Ammon's horn (tissue), 1 donor: ENCODE measurements at regions not wholly inside any gene's neighbourhood (a gene's known extent, or its start where the extent isn't known, plus 50 kb on each side); places are given as distances from the start of the nearest gene placed in this dataset.
"Not testable (repeated sequence)": the region's sequence is repeated elsewhere in the genome, so short reads cannot be mapped to it uniquely, and the experiment has no call there.

ENCODE experiments used
- DNase-seq: peaks from one replicate; pipeline ENCODE4 v3.0.0-alpha.2; 2016; ENCODE audit warnings: low spot score

GRCh38 chr9:2354856-2355696 is 266.5 kb upstream of the VLDLR start:
- DNase-seq: no peak

GRCh38 chr9:2355697-2355983 is 265.9 kb upstream of the VLDLR start:
- DNase-seq: no peak

GRCh38 chr9:2356041-2356790 is 265.4 kb upstream of the VLDLR start:
- no peak for DNase-seq

- no peak for DNase-seq
Observed at GRCh38 chr9:2359891-2360471, 261.6 kb upstream of the VLDLR start.

DNA sequence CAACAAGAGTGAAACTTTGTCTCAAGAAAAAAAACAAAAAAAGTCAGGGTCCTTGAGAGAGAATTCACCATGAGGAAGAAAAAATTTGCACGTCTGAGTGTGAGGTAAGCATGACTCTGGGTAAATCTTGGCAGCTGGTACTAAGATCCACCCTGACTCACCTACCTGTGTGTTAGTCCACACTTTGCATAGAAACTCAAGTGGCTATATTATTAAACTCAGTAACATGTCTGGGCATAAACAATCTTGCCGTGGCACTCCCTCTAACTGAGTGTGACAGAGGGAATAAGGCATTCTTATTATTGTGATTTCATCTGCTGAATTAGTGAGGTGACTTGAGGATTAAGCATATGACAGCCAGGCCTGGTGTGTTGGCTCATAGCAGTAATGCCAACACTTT is 259.4 kb upstream of the VLDLR start:
- no peak for DNase-seq

- no peak for DNase-seq
Observed at GRCh38 chr9:2363138-2363745, 258.3 kb upstream of the VLDLR start.

- no peak for DNase-seq
Observed at GRCh38 chr9:2363781-2364180, 257.8 kb upstream of the VLDLR start.

DNA sequence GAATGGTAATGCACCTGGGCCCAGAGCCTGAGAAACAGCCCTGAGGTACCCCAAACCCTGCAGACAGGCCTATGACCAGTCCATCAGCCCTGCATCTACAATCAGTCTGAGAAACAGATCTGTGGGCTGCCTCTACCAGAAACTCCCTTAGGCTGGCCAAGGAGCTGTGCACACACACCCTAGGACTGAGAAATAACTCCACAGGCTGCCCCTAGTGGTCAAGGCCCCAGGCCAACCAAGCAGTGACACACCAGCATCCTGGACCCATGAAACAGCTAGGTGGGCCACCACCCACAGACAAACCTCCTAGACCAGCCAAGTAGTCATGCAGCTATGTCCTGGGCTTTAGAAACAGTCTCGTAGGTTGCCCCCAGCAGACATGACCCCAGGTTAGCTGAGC is 253.6 kb upstream of the VLDLR start:
- DNase-seq: no peak

DNA sequence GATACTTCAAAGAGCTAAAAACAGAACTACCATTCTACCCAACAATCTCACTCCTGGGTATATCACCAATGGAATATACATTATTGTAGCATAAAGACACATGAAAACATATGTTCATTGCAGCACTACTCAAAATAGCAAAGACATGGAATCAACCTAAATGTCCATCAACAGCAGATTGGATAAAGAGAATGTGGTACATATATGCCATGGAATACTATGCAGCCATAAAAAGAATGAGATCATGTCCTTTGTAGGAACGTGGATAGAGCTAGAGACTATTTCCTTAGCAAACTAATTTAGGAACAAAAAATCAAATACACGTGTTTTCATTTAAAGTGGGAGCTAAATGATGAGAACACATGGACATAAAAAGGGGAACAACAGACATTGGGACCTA is 247.9 kb upstream of the VLDLR start:
- DNase-seq: no peak

- DNase-seq: no peak
Observed at GRCh38 chr9:2375114-2375513, 246.5 kb upstream of the VLDLR start.

- no peak for DNase-seq
Observed at GRCh38 chr9:2377117-2377516, 244.5 kb upstream of the VLDLR start.

DNA sequence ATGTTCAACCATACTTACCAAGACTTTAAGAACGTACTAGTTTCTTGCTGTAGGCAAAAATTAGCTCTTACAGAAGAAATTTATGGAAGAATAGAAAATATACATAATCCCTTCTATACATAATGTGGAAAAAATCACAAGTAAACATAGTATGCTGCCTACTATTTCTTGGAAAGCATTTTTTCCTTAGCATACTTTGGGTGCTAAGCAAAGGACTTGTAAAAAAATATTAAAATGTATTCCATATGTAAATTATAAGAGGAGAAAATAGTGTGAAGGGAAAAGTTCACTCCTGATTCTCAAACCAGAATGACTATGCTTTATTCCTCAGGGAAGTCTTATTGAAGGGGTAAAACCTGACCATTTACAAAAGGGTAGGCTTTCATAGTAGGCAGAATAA is 243.8 kb upstream of the VLDLR start:
- no peak for DNase-seq

- no peak for DNase-seq
Observed at GRCh38 chr9:2378266-2378665, 243.3 kb upstream of the VLDLR start.

DNA sequence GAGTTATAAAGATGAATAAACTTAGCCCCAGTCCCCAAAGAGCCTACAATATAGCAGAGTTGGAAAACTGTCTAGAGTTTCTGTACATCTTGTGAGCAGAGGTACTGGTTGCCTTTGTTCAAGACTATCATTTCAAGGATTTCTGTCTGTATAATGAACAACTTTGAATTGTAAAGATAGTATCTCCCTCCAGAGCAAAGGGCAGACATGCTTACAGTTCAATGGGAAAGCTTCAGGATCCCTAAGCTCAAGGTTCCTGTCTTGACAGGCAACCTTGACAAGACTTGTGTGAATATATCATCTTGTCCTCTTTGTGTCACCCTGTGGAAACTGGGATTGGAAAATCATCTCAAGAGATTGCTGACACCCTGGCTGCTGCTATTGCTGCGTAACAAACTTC is 242.8 kb upstream of the VLDLR start:
- DNase-seq: no peak

GRCh38 chr9:2384741-2385140 is 236.8 kb upstream of the VLDLR start:
- no peak for DNase-seq

DNA sequence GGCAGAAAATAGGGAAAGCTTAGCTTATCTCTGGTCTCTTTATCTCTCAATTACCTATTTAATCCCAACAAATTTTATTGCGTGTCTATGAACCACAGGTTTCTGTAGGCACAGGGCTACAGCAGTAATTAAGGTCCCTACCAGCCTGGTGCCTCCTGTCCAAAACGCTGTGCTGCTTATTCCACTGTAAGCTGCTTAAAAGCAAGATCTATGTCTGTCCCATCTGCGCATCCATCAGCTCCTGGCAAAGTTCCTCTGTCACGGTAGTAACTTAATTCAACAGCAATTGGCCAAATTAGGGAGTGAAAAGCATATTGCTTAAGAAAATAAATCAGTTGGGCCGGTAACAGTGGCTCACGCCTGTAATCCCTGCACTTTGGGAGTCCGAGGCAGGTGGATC is 235.8 kb upstream of the VLDLR start:
- peak; percentile 23 for DNase-seq

GRCh38 chr9:2386566-2386965 is 235.0 kb upstream of the VLDLR start:
- no peak for DNase-seq

GRCh38 chr9:2387166-2387565 is 234.4 kb upstream of the VLDLR start:
- DNase-seq: no peak

DNA sequence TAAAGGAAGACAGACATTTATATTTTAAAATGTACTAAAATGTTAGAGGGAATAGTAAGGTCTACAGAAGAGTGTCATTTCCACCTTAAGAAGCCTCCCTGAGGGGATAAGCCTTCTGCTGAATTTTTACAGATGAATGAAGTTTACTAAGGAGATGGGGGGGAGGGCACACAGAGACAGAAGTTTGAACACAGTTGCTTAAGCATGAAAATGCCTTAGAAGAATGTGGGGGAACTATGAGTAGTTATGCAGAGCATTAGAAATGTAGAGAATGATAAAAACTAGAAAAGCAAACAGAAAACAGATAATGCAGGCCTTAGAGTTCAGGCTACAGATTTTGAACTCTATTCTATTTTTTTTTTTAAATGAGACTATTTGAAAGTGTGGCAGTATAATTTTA is 232.2 kb upstream of the VLDLR start:
- DNase-seq: no peak

- DNase-seq: no peak
Observed at GRCh38 chr9:2390028-2390427, 231.6 kb upstream of the VLDLR start.

- not testable (repeated sequence) for DNase-seq
Observed at GRCh38 chr9:2391509-2392132, 230.0 kb upstream of the VLDLR start.

DNA sequence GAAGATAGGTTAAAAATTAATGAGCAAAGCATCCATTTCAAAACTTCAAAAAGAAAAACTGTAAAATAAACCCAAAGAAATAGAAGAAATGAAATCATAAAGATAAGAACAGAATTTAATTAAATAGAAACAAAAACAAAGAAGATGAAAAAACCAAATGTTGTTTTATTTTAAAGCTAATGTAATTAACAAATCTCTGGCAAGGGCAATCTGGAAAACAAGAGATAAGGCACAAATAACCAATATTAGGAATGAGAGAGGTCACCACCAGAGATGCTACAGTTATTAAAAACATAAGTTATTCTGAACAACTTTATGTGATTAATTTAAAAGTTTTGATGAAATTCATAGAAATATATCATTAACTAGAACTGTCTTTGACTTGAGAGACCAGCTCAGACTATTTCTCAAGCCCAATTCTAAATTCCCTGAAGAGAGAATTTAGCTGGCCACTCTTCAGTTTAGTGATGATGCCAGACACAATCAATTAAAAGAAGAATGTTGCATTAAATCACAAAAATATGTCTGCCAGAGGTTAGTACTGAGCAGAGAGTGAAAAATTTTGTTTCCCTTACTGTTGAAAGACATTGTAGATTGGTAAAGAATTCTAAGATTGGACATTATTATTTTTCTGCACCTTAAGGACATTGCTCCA is 227.4 kb upstream of the VLDLR start:
- not testable (repeated sequence) for DNase-seq
